ENCODE measurements at regions not wholly inside any gene's neighbourhood (a gene's known extent, or its start where the extent isn't known, plus 50 kb on each side); places are given as distances from the start of the nearest gene placed in this dataset.

- intact Hi-C loops (cut with DNase I; ENCODE audit: low total_unique reads) = loop anchor here (2.0 kb wide), 1 partner anchor 135 kb away; no protein-coding TSS in a partner anchor
- no peak for TF ChIP-seq CTCF (IDR thresholded peaks at IDR 0.05 in 4 of 5, conservative IDR thresholded peaks at IDR 0.05 in 1 of 5)
- no peak for TF ChIP-seq POLR2A (IDR thresholded peaks at IDR 0.05)
- no peak for ATAC-seq
Observed at GRCh38 chr11:13209379-13209778, 68.2 kb upstream of the BMAL1 start.

GRCh38 chr11:13210424-13210823 is 67.2 kb upstream of the BMAL1 start:
- no peaks in the 10 kb centered on the region for H3K9me3 ChIP-seq
- no peaks in the 10 kb centered on the region for H3K27me3 ChIP-seq
- H3K27ac ChIP-seq = no peak overlapping the region
- H3K4me1 ChIP-seq = no peaks in the 10 kb centered on the region
- H3K36me3 ChIP-seq = no peaks in the 10 kb centered on the region
- intact Hi-C loops (cut with DNase I; ENCODE audit: low total_unique reads) = loop anchor here (1.0 to 2.0 kb wide), 2 partner anchors 175 to 254 kb away; no protein-coding TSS in a partner anchor
- TF ChIP-seq CTCF (IDR thresholded peaks at IDR 0.05 in 4 of 5, conservative IDR thresholded peaks at IDR 0.05 in 1 of 5) (peak; percentile 28 to 65 (median 64)), POLR2A (IDR thresholded peaks at IDR 0.05) (no peak)
- ATAC-seq = peak; percentile 59 to 70
- in situ Hi-C loops (cut with MboI; ENCODE audit: low sequenced_read_pairs in 4 of 4) = loop anchor here in 1 of 4 donors (10.0 kb wide), 1 partner anchor 134 kb away; no protein-coding TSS in a partner anchor
- no peak overlapping the region for H3K4me3 ChIP-seq
- DNase-seq = peak; percentile 23 to 47

More at GRCh38 chr11:13209379-13209778, 68.2 kb upstream of the BMAL1 start:
- Histone ChIP-seq H3K27me3 (no peaks in the 10 kb centered on the region), H3K36me3 (no peaks in the 10 kb centered on the region), H3K9me3 (no peaks in the 10 kb centered on the region), H3K4me3 (no peak overlapping the region), H3K27ac (no peak overlapping the region), H3K4me1 (no peaks in the 10 kb centered on the region)
- no peak for DNase-seq
- in situ Hi-C loops (cut with MboI; ENCODE audit: low sequenced_read_pairs in 4 of 4) = loop anchor here in 1 of 4 donors (5.0 kb wide), 1 partner anchor 133 kb away; no protein-coding TSS in a partner anchor

- Histone ChIP-seq H3K4me1 (no peaks in the 10 kb centered on the region), H3K4me3 (no peak overlapping the region), H3K36me3 (no peaks in the 10 kb centered on the region), H3K27me3 (no peaks in the 10 kb centered on the region), H3K9me3 (no peaks in the 10 kb centered on the region), H3K27ac (no peak overlapping the region)
- in situ Hi-C loops (cut with MboI; ENCODE audit: low sequenced_read_pairs in 4 of 4) = loop anchor here in 1 of 4 donors (10.0 kb wide), 1 partner anchor 131 kb away; no protein-coding TSS in a partner anchor
- DNase-seq (no peak), ATAC-seq (no peak)
- no peak for TF ChIP-seq CTCF (IDR thresholded peaks at IDR 0.05 in 4 of 5, conservative IDR thresholded peaks at IDR 0.05 in 1 of 5)
- no peak for TF ChIP-seq POLR2A (IDR thresholded peaks at IDR 0.05)
- intact Hi-C loops (cut with DNase I; ENCODE audit: low total_unique reads) = no loop called here
Observed at GRCh38 chr11:13214276-13214675, 63.3 kb upstream of the BMAL1 start.

- intact Hi-C loops (cut with DNase I; ENCODE audit: low total_unique reads) = no loop called here
- Histone ChIP-seq H3K9me3 (no peaks in the 10 kb centered on the region), H3K4me3 (no peak overlapping the region), H3K27ac (no peak overlapping the region), H3K4me1 (no peaks in the 10 kb centered on the region), H3K36me3 (no peaks in the 10 kb centered on the region), H3K27me3 (no peaks in the 10 kb centered on the region)
- no peak for TF ChIP-seq POLR2A (IDR thresholded peaks at IDR 0.05)
- no peak for TF ChIP-seq CTCF (IDR thresholded peaks at IDR 0.05 in 4 of 5, conservative IDR thresholded peaks at IDR 0.05 in 1 of 5)
- ATAC-seq = no peak
- DNase-seq = no peak
- in situ Hi-C loops (cut with MboI; ENCODE audit: low sequenced_read_pairs in 4 of 4) = loop anchor here in 1 of 4 donors (10.0 kb wide), 1 partner anchor 130 kb away; no protein-coding TSS in a partner anchor
Observed at GRCh38 chr11:13215149-13215548, 62.4 kb upstream of the BMAL1 start.
